Keratinocyte (primary cell): ENCODE measurements at regions not wholly inside any gene's neighbourhood (a gene's known extent, or its start where the extent isn't known, plus 50 kb on each side); places are given as distances from the start of the nearest gene placed in this dataset.

Experiments used
- CTCF ChIP-seq, 3 experiments: IDR thresholded peaks in 1 of 3; conservative IDR thresholded peaks in 1 of 3; optimal IDR thresholded peaks in 1 of 3; 2 replicates in 2 of 3; 3 replicates in 1 of 3; pipeline versions ENCODE3 to v1.5.1; 2011; ENCODE audit warnings: low read length in 3 of 3, mild to moderate bottlenecking in 3 of 3, moderate library complexity in 2 of 3, control low read depth in 1 of 3, inconsistent platforms in 1 of 3; ENCODE audit not compliant: insufficient read depth in 2 of 3; ENCODE audit errors: extremely low read depth in 1 of 3
- EZH2 ChIP-seq: IDR thresholded peaks from one replicate; pipeline ENCODE4 v1.6.1; 2012; ENCODE audit warnings: inconsistent platforms, mild to moderate bottlenecking, low read length, moderate library complexity

DNA sequence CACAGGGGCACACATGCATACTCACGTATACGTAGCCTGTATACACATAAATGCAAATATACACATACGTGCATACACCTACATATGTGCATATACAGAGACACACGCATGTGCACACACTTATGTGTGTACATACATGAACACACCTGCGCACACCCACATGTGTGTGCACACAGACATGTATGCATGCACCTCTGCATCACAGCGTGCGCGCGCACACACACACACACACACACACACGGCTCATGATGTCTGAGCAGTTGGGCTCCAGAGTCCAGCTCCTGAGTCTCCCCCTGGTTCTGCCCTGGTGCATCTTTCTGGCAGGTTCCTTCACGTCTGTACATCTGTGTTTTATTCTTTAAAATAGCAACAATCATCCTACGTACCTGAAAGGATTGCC, 600.5 kb downstream of the NPHP4 start:
- TF ChIP-seq CTCF (optimal IDR thresholded peaks at IDR 0.05 in 1 of 3, IDR thresholded peaks at IDR 0.05 in 1 of 3, conservative IDR thresholded peaks at IDR 0.05 in 1 of 3; ENCODE audit: extremely low read depth in 1 of 3, insufficient read depth in 2 of 3, low read length in 3 of 3) (no peak), EZH2 (no peak)
